ENCODE measurements at regions not wholly inside any gene's neighbourhood (a gene's known extent, or its start where the extent isn't known, plus 50 kb on each side); places are given as distances from the start of the nearest gene placed in this dataset.

- no peak for TF ChIP-seq CTCF (IDR thresholded peaks at IDR 0.05)
- TF ChIP-seq ZFX (IDR thresholded peaks at IDR 0.05; ENCODE audit: borderline replicate concordance) = no peak
These were observed 1269.0 kb downstream of the FSTL5 start for GRCh38 chr4:160894809-160895208.

All from 22Rv1 (cell line).